NB4 (cell line): ENCODE measurements at regions not wholly inside any gene's neighbourhood (a gene's known extent, or its start where the extent isn't known, plus 50 kb on each side); places are given as distances from the start of the nearest gene placed in this dataset.

Source experiments
- DNase-seq: peaks from one replicate; pipeline ENCODE4 v3.0.0; 2010; ENCODE audit warnings: low read depth
- H3K4me3 ChIP-seq: one replicate; pipeline ENCODE4 v1.5.1; 2011; ENCODE audit warnings: mild to moderate bottlenecking, low read depth, low read length, moderate library complexity
- MYC ChIP-seq: IDR thresholded peaks from 2 replicates; pipeline ENCODE4 v1.6.1; 2011; ENCODE audit warnings: low read depth, low read length
- POLR2A ChIP-seq: IDR thresholded peaks from 2 replicates; pipeline ENCODE4 v1.6.1; 2011; ENCODE audit warnings: mild to moderate bottlenecking; ENCODE audit not compliant: insufficient read length; ENCODE audit errors: extremely low read depth
- TF ChIP-seq, protein P1 (sequence below): IDR thresholded peaks from 2 replicates; pipeline ENCODE4 v1.6.1; 2011; ENCODE audit warnings: low read depth, low read length
- TF ChIP-seq, protein P2 (sequence below): IDR thresholded peaks from one replicate; pipeline ENCODE4 v1.5.1; 2012; ENCODE audit warnings: low read depth, low read length

DNA sequence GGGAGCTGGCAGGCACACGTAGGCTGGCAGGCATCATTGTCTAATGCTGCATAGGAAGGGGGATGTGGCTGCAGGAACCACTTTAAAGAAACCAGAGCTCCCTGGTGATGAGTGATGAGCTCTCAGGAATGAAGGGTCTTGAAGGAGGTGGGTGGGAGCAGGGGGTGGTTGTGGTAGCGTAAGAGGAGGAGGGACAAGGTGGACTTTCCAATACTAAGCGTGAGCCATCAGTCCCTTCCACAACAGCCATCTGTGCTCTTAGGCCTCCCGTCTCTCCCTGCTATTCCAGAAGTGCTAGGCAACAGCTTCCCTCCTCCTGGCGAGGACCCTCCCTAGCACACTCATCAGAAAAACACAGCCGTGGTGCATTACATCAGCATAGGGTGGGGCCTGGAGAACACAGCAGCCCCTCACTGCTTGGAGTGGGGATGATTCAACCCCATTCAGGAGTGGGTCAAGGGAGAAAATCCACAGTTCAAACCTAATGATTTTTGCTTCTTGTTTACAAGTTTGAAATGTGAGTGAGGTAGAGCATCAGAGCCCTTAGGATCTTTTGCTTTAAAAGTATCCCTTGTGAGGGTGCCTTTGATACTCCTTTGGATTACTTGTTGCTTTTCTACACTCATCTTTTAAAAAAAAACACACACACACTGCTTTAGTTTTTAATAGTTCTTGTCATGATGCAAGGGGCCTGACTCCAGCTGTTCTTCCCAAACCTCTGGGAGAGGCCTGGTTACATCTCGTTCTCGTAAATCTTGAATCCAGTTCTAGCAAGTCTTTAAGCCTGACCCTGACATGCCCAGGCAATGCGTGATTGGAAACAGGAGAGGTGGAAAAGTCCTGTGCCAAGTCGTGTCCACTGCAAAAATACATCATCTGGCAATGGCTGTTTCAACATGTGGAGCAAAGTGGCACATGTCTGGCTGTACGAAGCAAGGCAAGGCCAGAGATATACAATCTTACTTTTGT lies 356.4 kb upstream of the DDHD1 start:
- DNase-seq, result no peak
- no peak overlapping the region for H3K4me3 ChIP-seq
- TF ChIP-seq, protein P1, sequence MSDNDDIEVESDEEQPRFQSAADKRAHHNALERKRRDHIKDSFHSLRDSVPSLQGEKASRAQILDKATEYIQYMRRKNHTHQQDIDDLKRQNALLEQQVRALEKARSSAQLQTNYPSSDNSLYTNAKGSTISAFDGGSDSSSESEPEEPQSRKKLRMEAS, result no peak
- TF ChIP-seq, protein P2, sequence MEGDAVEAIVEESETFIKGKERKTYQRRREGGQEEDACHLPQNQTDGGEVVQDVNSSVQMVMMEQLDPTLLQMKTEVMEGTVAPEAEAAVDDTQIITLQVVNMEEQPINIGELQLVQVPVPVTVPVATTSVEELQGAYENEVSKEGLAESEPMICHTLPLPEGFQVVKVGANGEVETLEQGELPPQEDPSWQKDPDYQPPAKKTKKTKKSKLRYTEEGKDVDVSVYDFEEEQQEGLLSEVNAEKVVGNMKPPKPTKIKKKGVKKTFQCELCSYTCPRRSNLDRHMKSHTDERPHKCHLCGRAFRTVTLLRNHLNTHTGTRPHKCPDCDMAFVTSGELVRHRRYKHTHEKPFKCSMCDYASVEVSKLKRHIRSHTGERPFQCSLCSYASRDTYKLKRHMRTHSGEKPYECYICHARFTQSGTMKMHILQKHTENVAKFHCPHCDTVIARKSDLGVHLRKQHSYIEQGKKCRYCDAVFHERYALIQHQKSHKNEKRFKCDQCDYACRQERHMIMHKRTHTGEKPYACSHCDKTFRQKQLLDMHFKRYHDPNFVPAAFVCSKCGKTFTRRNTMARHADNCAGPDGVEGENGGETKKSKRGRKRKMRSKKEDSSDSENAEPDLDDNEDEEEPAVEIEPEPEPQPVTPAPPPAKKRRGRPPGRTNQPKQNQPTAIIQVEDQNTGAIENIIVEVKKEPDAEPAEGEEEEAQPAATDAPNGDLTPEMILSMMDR, result no peak
- TF ChIP-seq MYC, result no peak
- TF ChIP-seq POLR2A, result no peak

DNA sequence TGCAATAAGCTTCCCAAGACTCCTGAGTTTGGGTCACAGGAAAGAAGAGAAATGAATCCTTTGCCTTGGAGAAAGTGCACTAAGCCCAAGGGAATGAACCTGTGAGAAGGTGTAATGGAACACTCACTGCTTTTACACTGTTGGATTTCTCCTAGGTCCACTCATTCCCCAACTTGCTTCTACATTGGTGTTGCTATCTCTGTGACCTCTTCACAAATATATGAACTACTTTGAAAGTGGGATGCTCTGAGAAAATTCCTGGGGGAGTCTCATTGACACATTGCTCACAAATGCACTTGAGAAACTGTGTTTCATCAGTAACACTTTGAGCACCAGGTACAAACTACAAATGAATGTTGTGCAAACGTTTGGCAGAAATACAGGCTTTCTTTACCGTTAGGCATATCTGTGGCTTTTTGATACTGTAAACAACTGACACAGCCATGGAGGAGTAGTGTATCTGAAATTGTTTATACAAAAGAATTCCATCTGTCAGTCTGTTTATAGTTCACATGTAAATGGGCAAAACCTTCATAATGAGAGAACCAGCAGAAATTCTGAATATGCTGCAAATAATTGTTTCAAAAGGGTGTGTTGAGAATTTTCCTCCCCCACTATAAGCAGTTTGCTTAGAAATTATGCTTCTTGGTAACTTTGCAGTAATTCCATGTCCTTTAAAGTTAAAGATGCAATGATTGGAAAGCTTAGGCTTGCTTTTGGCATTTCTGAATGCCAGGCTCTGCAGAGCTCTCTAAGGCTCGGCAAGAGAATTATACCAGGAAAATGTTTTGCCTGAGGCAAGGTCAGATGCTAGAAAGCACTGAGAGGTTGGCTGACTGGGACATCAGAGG lies 348.5 kb upstream of the DDHD1 start:
- H3K4me3 ChIP-seq, result no peak overlapping the region
- no peak for DNase-seq
- no peak for TF ChIP-seq MYC
- TF ChIP-seq, protein P2, result no peak
- TF ChIP-seq, protein P1, result no peak
- no peak for TF ChIP-seq POLR2A

DNA sequence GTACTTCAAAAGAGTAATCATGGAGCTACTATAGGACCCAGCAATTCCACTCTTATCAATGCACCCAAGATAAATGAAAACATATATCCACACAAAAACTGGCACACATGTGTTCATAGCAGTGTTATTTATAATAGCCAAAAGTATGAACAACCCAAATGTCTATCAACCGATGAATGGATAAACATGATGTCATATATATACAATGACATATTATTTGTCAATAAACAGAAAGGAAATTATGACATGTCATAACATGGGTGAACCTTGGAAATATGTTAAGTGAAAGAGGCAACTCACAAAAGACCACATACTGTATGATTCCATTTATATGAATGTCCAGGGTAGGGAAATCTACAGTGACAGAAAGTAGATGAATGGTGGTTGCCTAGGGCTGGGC lies 347.1 kb upstream of the DDHD1 start:
- H3K4me3 ChIP-seq, result no peak overlapping the region
- TF ChIP-seq, protein P1, result no peak
- TF ChIP-seq, protein P2, result no peak
- TF ChIP-seq MYC, result no peak
- DNase-seq, result no peak

DNA sequence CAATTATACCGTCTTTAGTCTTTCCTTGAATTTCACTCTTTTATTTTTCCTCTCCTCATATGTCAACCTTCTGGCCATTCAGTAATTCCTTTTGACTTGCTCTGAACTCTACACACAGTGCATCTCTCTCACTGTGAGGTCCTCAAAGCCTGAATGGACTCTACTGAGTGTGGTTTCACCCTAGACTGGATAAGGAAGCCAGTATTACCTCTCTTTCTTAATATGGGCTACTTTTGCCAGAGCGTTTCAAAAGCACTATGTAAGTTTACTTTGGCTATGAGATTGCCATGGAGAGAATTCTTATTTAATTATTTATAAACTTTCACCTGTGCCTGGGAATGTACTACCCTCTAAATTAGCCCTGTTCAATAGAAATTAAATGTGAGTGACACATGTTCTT lies 343.5 kb upstream of the DDHD1 start:
- DNase-seq, result no peak
- TF ChIP-seq, protein P2, result no peak
- TF ChIP-seq MYC, result no peak
- TF ChIP-seq POLR2A, result no peak
- TF ChIP-seq, protein P1, result no peak
- H3K4me3 ChIP-seq, result no peak overlapping the region

DNA sequence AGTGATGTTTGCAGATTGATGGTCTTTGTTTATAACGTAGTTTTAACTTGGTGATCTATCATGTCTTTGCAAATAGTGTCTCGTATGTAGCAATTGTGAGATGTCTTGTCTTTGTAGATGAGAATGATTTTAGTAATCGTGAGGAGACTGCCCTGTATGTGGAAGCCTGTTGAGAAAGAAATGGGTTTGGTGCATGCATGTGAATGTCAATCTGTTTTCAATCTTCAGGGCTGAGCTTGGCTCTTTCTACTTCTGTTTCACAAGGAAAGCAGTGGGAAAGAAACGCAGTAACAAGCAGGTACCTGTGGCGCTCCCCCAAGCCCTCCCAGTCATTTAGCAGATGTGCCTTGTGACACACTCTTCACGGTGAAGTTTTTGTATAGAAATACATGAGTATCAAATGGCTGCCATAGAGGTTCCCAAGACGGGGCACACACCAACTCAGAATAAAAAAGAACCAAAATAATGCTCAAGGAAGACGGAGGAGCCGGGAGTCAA lies 342.8 kb upstream of the DDHD1 start:
- TF ChIP-seq MYC (no peak), POLR2A (no peak)
- TF ChIP-seq, protein P2, result no peak
- TF ChIP-seq, protein P1, result no peak
- H3K4me3 ChIP-seq, result no peak overlapping the region
- no peak for DNase-seq
